NCI-H1092 (cell line): ENCODE measurements at regions not wholly inside any gene's neighbourhood (a gene's known extent, or its start where the extent isn't known, plus 50 kb on each side); places are given as distances from the start of the nearest gene placed in this dataset.

Experiments used
- DNase-seq: peaks from one replicate; lab custom pipeline; 2025; lab: John Stamatoyannopoulos, UW

- DNase-seq, result no peak
Observed at GRCh38 chr2:65731476-65731875, 299.1 kb upstream of the SPRED2 start.

- no peak for DNase-seq
Observed at GRCh38 chr2:65730186-65730585, 297.8 kb upstream of the SPRED2 start.

- no peak for DNase-seq
Observed at GRCh38 chr2:65729246-65729645, 296.8 kb upstream of the SPRED2 start.

- no peak for DNase-seq
Observed at GRCh38 chr2:65728477-65729180, 296.2 kb upstream of the SPRED2 start.

GRCh38 chr2:65727816-65728215 lies 295.4 kb upstream of the SPRED2 start:
- no peak for DNase-seq

- DNase-seq, result no peak
Observed at GRCh38 chr2:65727381-65727780, 295.0 kb upstream of the SPRED2 start.

- DNase-seq, result no peak
Observed at GRCh38 chr2:65724752-65725151, 292.4 kb upstream of the SPRED2 start.

GRCh38 chr2:65724336-65724735 lies 291.9 kb upstream of the SPRED2 start:
- no peak for DNase-seq

- no peak for DNase-seq
Observed at GRCh38 chr2:65722028-65722778, 289.8 kb upstream of the SPRED2 start.

GRCh38 chr2:65716698-65717097 lies 284.3 kb upstream of the SPRED2 start:
- no peak for DNase-seq

- no peak for DNase-seq
Observed at GRCh38 chr2:65715323-65715722, 282.9 kb upstream of the SPRED2 start.

- no peak for DNase-seq
Observed at GRCh38 chr2:65714866-65715265, 282.5 kb upstream of the SPRED2 start.

- no peak for DNase-seq
Observed at GRCh38 chr2:65711863-65712262, 279.5 kb upstream of the SPRED2 start.

- no peak for DNase-seq
Observed at GRCh38 chr2:65710779-65711295, 278.4 kb upstream of the SPRED2 start.

GRCh38 chr2:65710356-65710755 lies 278.0 kb upstream of the SPRED2 start:
- no peak for DNase-seq

- no peak for DNase-seq
Observed at GRCh38 chr2:65708086-65708485, 275.7 kb upstream of the SPRED2 start.

- no peak for DNase-seq
Observed at GRCh38 chr2:65706411-65706810, 274.0 kb upstream of the SPRED2 start.

GRCh38 chr2:65701191-65701590 lies 268.8 kb upstream of the SPRED2 start:
- no peak for DNase-seq

GRCh38 chr2:65700720-65701119 lies 268.3 kb upstream of the SPRED2 start:
- no peak for DNase-seq

GRCh38 chr2:65700004-65700651 lies 267.7 kb upstream of the SPRED2 start:
- no peak for DNase-seq

- DNase-seq, result no peak
Observed at GRCh38 chr2:65691816-65692215, 259.4 kb upstream of the SPRED2 start.

- DNase-seq, result no peak
Observed at GRCh38 chr2:65688141-65688886, 255.9 kb upstream of the SPRED2 start.
